Loucy (cell line): ENCODE measurements at regions not wholly inside any gene's neighbourhood (a gene's known extent, or its start where the extent isn't known, plus 50 kb on each side); places are given as distances from the start of the nearest gene placed in this dataset.

Source experiments
- EZH2phosphoT487 ChIP-seq: fragments of 200-600 bp; IDR thresholded peaks from 2 replicates; pipeline ENCODE4 v1.6.1; 2018; ENCODE audit warnings: antibody characterized with exemption, mild to moderate bottlenecking, moderate library complexity, borderline replicate concordance
- TF ChIP-seq, protein P1 (sequence below): fragments of 200-600 bp; sonication (generic); conservative IDR thresholded peaks from 2 replicates; pipeline ENCODE4 v1.5.1; 2014; ENCODE audit warnings: mild to moderate bottlenecking, antibody characterized with exemption, low read length

DNA sequence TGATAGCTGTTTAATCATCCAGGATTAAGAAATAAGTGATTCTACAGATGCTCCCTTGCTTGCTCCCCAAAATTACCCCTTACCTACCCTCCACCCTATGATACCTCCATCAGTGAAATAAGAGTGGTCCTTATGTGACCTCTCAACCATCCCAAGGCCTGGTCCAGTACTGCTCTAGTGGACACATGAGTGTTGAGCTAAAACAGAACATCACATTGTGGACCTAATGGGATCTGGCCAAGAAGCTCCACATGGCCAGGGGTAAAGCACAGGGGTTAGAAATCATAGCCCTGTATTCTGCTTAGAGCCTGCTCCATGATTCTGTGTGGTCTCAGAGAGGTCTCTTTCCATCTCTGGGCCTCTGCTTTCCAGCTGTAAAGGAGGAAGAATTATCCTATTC, 355.6 kb downstream of the TNS1 start:
- TF ChIP-seq, protein P1, sequence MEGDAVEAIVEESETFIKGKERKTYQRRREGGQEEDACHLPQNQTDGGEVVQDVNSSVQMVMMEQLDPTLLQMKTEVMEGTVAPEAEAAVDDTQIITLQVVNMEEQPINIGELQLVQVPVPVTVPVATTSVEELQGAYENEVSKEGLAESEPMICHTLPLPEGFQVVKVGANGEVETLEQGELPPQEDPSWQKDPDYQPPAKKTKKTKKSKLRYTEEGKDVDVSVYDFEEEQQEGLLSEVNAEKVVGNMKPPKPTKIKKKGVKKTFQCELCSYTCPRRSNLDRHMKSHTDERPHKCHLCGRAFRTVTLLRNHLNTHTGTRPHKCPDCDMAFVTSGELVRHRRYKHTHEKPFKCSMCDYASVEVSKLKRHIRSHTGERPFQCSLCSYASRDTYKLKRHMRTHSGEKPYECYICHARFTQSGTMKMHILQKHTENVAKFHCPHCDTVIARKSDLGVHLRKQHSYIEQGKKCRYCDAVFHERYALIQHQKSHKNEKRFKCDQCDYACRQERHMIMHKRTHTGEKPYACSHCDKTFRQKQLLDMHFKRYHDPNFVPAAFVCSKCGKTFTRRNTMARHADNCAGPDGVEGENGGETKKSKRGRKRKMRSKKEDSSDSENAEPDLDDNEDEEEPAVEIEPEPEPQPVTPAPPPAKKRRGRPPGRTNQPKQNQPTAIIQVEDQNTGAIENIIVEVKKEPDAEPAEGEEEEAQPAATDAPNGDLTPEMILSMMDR = no peak
- no peak for TF ChIP-seq EZH2phosphoT487
